ENCODE measurements at regions not wholly inside any gene's neighbourhood (a gene's known extent, or its start where the extent isn't known, plus 50 kb on each side); places are given as distances from the start of the nearest gene placed in this dataset.
"Not testable (repeated sequence)": the region's sequence is repeated elsewhere in the genome, so short reads cannot be mapped to it uniquely, and the experiment has no call there.

DNA sequence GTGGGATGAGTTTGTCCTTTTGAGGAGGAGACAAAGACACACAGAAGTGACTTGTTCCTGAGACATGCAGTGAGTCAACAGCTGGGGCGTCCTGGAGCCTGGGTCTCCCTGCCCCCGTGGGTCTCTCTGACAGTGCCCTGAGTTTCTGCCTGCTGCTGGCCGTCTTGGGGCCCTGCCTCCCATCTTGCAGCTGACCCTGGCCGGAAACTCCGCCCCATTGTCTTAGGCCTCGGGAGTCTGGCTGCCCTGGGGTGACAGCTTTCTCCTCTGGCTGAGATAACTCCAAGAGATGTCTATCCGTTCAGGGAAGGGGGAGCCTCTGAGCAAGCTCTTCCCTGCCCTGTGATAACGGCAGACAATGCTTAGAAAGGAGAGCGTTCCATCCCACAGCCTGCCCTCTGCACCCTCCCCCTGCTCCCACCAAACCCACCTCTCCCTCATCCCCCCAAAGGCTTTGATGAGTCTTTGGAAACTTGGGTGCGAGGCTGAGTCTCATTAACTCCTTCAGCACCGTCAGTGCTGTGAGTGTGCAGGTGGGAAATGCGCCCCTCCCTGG lies 69.5 kb upstream of the PODXL start:
- Histone ChIP-seq H3K36me3 (no peaks in the 10 kb centered on the region), H3K27me3 (no peaks in the 10 kb centered on the region), H3K27ac (no peak overlapping the region), H3K9me3 (no peaks in the 10 kb centered on the region), H3K4me1 (no peaks in the 10 kb centered on the region), H3K4me3 (no peak overlapping the region)
- intact Hi-C loops (cut with DNase I) = no loop called here
- DNase-seq (peak in 1 of 3 donors; percentile 31), ATAC-seq (peak; percentile 51 to 67 (median 57))
- TF ChIP-seq, protein P1, sequence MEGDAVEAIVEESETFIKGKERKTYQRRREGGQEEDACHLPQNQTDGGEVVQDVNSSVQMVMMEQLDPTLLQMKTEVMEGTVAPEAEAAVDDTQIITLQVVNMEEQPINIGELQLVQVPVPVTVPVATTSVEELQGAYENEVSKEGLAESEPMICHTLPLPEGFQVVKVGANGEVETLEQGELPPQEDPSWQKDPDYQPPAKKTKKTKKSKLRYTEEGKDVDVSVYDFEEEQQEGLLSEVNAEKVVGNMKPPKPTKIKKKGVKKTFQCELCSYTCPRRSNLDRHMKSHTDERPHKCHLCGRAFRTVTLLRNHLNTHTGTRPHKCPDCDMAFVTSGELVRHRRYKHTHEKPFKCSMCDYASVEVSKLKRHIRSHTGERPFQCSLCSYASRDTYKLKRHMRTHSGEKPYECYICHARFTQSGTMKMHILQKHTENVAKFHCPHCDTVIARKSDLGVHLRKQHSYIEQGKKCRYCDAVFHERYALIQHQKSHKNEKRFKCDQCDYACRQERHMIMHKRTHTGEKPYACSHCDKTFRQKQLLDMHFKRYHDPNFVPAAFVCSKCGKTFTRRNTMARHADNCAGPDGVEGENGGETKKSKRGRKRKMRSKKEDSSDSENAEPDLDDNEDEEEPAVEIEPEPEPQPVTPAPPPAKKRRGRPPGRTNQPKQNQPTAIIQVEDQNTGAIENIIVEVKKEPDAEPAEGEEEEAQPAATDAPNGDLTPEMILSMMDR (IDR thresholded peaks at IDR 0.05) = no peak
- no peak for TF ChIP-seq POLR2A (IDR thresholded peaks at IDR 0.05)
- WGBS (ENCODE audit: insufficient coverage, low coverage, low lambda C conversion rate, missing lambda C conversion rate) = 39% methylated on average over 7 of the region's 12 CpGs

DNA sequence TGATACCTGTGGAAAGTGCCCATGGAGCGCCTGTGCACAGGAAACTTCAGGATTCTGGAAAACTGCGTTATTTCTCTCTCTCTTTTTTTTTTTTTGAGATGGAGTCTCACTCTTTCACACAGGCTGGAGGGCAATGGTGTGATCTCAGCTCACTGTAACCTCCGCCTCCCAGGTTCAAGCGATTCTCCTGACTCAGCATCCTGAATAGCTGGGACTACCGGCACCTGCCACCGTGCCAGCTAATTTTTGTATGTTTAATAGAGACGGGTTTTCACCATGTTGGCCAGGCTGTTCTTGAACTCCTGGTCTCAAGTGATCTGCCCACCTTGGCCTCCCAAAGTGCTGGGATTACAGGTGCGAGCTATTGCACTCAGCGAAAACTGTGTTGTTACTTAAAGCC lies 68.9 kb upstream of the PODXL start:
- WGBS (ENCODE audit: insufficient coverage, low coverage, low lambda C conversion rate, missing lambda C conversion rate) = 60% methylated on average over 8 of the region's 9 CpGs
- ATAC-seq; DNase-seq; H3K9me3 ChIP-seq; H3K4me1 ChIP-seq; H3K27ac ChIP-seq; H3K4me3 ChIP-seq; intact Hi-C loops (cut with DNase I); H3K27me3 ChIP-seq; H3K36me3 ChIP-seq: not testable (repeated sequence)

DNA sequence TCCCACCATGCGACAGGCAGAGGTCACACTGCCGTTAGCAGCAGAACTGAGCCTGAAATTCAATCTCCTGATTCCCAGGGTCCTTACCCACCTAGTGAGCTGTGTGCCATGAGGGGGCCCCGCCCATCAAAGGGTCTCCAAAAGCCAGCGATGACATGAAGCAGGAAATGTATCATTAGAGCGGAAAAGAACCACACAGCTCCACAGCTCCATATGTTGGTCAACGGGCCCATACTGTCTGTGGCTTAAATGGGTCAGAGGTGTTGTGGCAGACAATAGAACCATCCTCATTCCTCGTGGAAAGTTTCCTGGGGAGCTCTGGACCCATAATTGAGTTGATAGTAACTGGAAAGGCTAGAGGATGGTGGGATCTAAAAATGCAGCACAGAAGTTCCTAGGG lies 68.1 kb upstream of the PODXL start:
- no peak overlapping the region for H3K27ac ChIP-seq
- TF ChIP-seq POLR2A (IDR thresholded peaks at IDR 0.05) = no peak
- TF ChIP-seq, protein P1 (IDR thresholded peaks at IDR 0.05) = no peak
- no peaks in the 10 kb centered on the region for H3K4me1 ChIP-seq

DNA sequence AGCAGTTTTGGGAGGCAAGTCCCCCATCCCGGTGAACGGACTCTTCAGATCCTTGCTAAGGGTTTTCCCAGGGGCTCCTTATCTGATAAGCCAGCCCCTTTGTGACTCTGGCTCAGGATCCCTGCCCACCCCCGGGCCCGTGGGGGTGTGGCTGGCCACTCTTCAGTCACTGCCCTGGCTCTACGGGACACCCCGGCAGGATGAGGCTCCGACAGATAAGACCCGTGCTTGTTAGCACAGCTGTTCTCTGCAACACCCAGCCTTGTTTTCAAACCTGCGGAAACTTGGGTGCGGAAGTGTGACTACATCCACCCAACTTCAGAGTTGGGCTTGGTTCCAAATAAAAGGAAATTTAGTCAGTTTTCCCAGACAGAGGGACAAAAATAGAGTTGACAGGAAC lies 66.7 kb upstream of the PODXL start:
- peak; percentile 61 to 74 (median 64) for ATAC-seq
- Histone ChIP-seq H3K9me3 (no peaks in the 10 kb centered on the region), H3K27ac (no peak overlapping the region), H3K36me3 (no peaks in the 10 kb centered on the region), H3K4me1 (no peaks in the 10 kb centered on the region), H3K27me3 (no peaks in the 10 kb centered on the region), H3K4me3 (no peak overlapping the region)
- peak in 1 of 3 donors; percentile 38 for DNase-seq
- intact Hi-C loops (cut with DNase I) = no loop called here
- WGBS (ENCODE audit: insufficient coverage, low coverage, low lambda C conversion rate, missing lambda C conversion rate) = 19% methylated on average over 9 of the region's 10 CpGs
- TF ChIP-seq POLR2A (IDR thresholded peaks at IDR 0.05) = no peak
- TF ChIP-seq, protein P1 (IDR thresholded peaks at IDR 0.05) = no peak

More for the DNA sequence above, 68.1 kb upstream of the PODXL start:
- no peaks in the 10 kb centered on the region for H3K9me3 ChIP-seq
- H3K36me3 ChIP-seq = no peaks in the 10 kb centered on the region
- WGBS (ENCODE audit: insufficient coverage, low coverage, low lambda C conversion rate, missing lambda C conversion rate) = 79% methylated on average over 4 of the region's 7 CpGs
- H3K27me3 ChIP-seq = no peaks in the 10 kb centered on the region
- no peak for ATAC-seq
- no peak overlapping the region for H3K4me3 ChIP-seq
- intact Hi-C loops (cut with DNase I) = no loop called here
- no peak for DNase-seq

GRCh38 chr7:131621652-131622051 lies 65.2 kb upstream of the PODXL start:
- 57% methylated on average over 1 of the region's 2 CpGs for WGBS (ENCODE audit: insufficient coverage, low coverage, low lambda C conversion rate, missing lambda C conversion rate)
- Histone ChIP-seq H3K27ac (no peak overlapping the region), H3K9me3 (no peaks in the 10 kb centered on the region), H3K4me1 (no peaks in the 10 kb centered on the region), H3K36me3 (no peaks in the 10 kb centered on the region), H3K4me3 (no peak overlapping the region), H3K27me3 (no peaks in the 10 kb centered on the region)
- intact Hi-C loops (cut with DNase I) = no loop called here
- DNase-seq = no peak
- TF ChIP-seq, protein P1 (IDR thresholded peaks at IDR 0.05) = no peak
- no peak for TF ChIP-seq POLR2A (IDR thresholded peaks at IDR 0.05)
- ATAC-seq = no peak

Measured in right lobe of liver (tissue), 6 donors.